ENCODE measurements at regions not wholly inside any gene's neighbourhood (a gene's known extent, or its start where the extent isn't known, plus 50 kb on each side); places are given as distances from the start of the nearest gene placed in this dataset.

- Histone ChIP-seq H3K9ac (ENCODE audit: insufficient read length, low read depth) (no peak overlapping the region), H3K9me3 (ENCODE audit: insufficient read depth, low read length) (no peaks in the 10 kb centered on the region), H3K36me3 (ENCODE audit: insufficient read depth, insufficient read length, low read length) (no peaks in the 10 kb centered on the region), H3K27me3 (ENCODE audit: insufficient read depth, insufficient read length) (no peaks in the 10 kb centered on the region), H3K4me3 (ENCODE audit: insufficient read length, low read depth) (no peak overlapping the region), H3K4me1 (ENCODE audit: insufficient read depth, insufficient read length) (no peaks in the 10 kb centered on the region)
- TF ChIP-seq SUZ12 (IDR thresholded peaks at IDR 0.05; ENCODE audit: extremely low read depth, insufficient read depth, insufficient read length) (no peak), YY1 (IDR thresholded peaks at IDR 0.05; ENCODE audit: insufficient read depth, insufficient read length) (no peak), ZNF274 (IDR thresholded peaks at IDR 0.05; ENCODE audit: low read depth, low read length) (no peak)
- DNase-seq (ENCODE audit: low read depth, low spot score), result no peak
Observed at GRCh38 chr1:168881656-168882260, 152.8 kb upstream of the DPT start.

- no peak overlapping the region for H3K4me3 ChIP-seq (ENCODE audit: insufficient read length, low read depth)
- H3K27me3 ChIP-seq (ENCODE audit: insufficient read depth, insufficient read length), result no peaks in the 10 kb centered on the region
- H3K36me3 ChIP-seq (ENCODE audit: insufficient read depth, insufficient read length, low read length), result no peaks in the 10 kb centered on the region
- DNase-seq (ENCODE audit: low read depth, low spot score), result no peak
- TF ChIP-seq SUZ12 (IDR thresholded peaks at IDR 0.05; ENCODE audit: extremely low read depth, insufficient read depth, insufficient read length) (no peak), YY1 (IDR thresholded peaks at IDR 0.05; ENCODE audit: insufficient read depth, insufficient read length) (no peak), ZNF274 (IDR thresholded peaks at IDR 0.05; ENCODE audit: low read depth, low read length) (no peak)
- no peak overlapping the region for H3K9ac ChIP-seq (ENCODE audit: insufficient read length, low read depth)
- H3K4me1 ChIP-seq (ENCODE audit: insufficient read depth, insufficient read length), result no peaks in the 10 kb centered on the region
- peaks cover 10% of the 10 kb centered on the region for H3K9me3 ChIP-seq (ENCODE audit: insufficient read depth, low read length)
Observed at GRCh38 chr1:168887381-168887780, 158.4 kb upstream of the DPT start.

- H3K36me3 ChIP-seq (ENCODE audit: insufficient read depth, insufficient read length, low read length), result no peaks in the 10 kb centered on the region
- no peak overlapping the region for H3K9ac ChIP-seq (ENCODE audit: insufficient read length, low read depth)
- TF ChIP-seq YY1 (IDR thresholded peaks at IDR 0.05; ENCODE audit: insufficient read depth, insufficient read length), result no peak
- TF ChIP-seq ZNF274 (IDR thresholded peaks at IDR 0.05; ENCODE audit: low read depth, low read length), result no peak
- no peak for TF ChIP-seq SUZ12 (IDR thresholded peaks at IDR 0.05; ENCODE audit: extremely low read depth, insufficient read depth, insufficient read length)
- peaks cover 10% of the 10 kb centered on the region for H3K9me3 ChIP-seq (ENCODE audit: insufficient read depth, low read length)
- DNase-seq (ENCODE audit: low read depth, low spot score), result no peak
- no peaks in the 10 kb centered on the region for H3K4me1 ChIP-seq (ENCODE audit: insufficient read depth, insufficient read length)
- no peak overlapping the region for H3K4me3 ChIP-seq (ENCODE audit: insufficient read length, low read depth)
- no peaks in the 10 kb centered on the region for H3K27me3 ChIP-seq (ENCODE audit: insufficient read depth, insufficient read length)
Observed at GRCh38 chr1:168888418-168888817, 159.4 kb upstream of the DPT start.

- Histone ChIP-seq H3K4me1 (ENCODE audit: insufficient read depth, insufficient read length) (no peaks in the 10 kb centered on the region), H3K27me3 (ENCODE audit: insufficient read depth, insufficient read length) (no peaks in the 10 kb centered on the region), H3K4me3 (ENCODE audit: insufficient read length, low read depth) (no peak overlapping the region), H3K9ac (ENCODE audit: insufficient read length, low read depth) (no peak overlapping the region), H3K36me3 (ENCODE audit: insufficient read depth, insufficient read length, low read length) (no peaks in the 10 kb centered on the region), H3K9me3 (ENCODE audit: insufficient read depth, low read length) (peaks cover 10% of the 10 kb centered on the region)
- TF ChIP-seq SUZ12 (IDR thresholded peaks at IDR 0.05; ENCODE audit: extremely low read depth, insufficient read depth, insufficient read length) (no peak), YY1 (IDR thresholded peaks at IDR 0.05; ENCODE audit: insufficient read depth, insufficient read length) (no peak), ZNF274 (IDR thresholded peaks at IDR 0.05; ENCODE audit: low read depth, low read length) (no peak)
- DNase-seq (ENCODE audit: low read depth, low spot score), result no peak
Observed at GRCh38 chr1:168892931-168893330, 163.9 kb upstream of the DPT start.

- DNase-seq (ENCODE audit: low read depth, low spot score), result no peak
- Histone ChIP-seq H3K9ac (ENCODE audit: insufficient read length, low read depth) (no peak overlapping the region), H3K4me1 (ENCODE audit: insufficient read depth, insufficient read length) (no peaks in the 10 kb centered on the region), H3K9me3 (ENCODE audit: insufficient read depth, low read length) (peaks cover 6% of the 10 kb centered on the region), H3K4me3 (ENCODE audit: insufficient read length, low read depth) (no peak overlapping the region), H3K36me3 (ENCODE audit: insufficient read depth, insufficient read length, low read length) (no peaks in the 10 kb centered on the region), H3K27me3 (ENCODE audit: insufficient read depth, insufficient read length) (no peaks in the 10 kb centered on the region)
- TF ChIP-seq YY1 (IDR thresholded peaks at IDR 0.05; ENCODE audit: insufficient read depth, insufficient read length), result no peak
- no peak for TF ChIP-seq SUZ12 (IDR thresholded peaks at IDR 0.05; ENCODE audit: extremely low read depth, insufficient read depth, insufficient read length)
- no peak for TF ChIP-seq ZNF274 (IDR thresholded peaks at IDR 0.05; ENCODE audit: low read depth, low read length)
Observed at GRCh38 chr1:168893359-168893801, 164.4 kb upstream of the DPT start.

- no peak for DNase-seq (ENCODE audit: low read depth, low spot score)
Observed at GRCh38 chr1:168894397-168894903, 165.4 kb upstream of the DPT start.

GRCh38 chr1:168897249-168897648, 168.2 kb upstream of the DPT start:
- Histone ChIP-seq H3K4me1 (ENCODE audit: insufficient read depth, insufficient read length) (no peaks in the 10 kb centered on the region), H3K9ac (ENCODE audit: insufficient read length, low read depth) (no peak overlapping the region), H3K27me3 (ENCODE audit: insufficient read depth, insufficient read length) (no peaks in the 10 kb centered on the region), H3K36me3 (ENCODE audit: insufficient read depth, insufficient read length, low read length) (no peaks in the 10 kb centered on the region), H3K9me3 (ENCODE audit: insufficient read depth, low read length) (no peaks in the 10 kb centered on the region), H3K4me3 (ENCODE audit: insufficient read length, low read depth) (no peak overlapping the region)
- no peak for DNase-seq (ENCODE audit: low read depth, low spot score)
- TF ChIP-seq YY1 (IDR thresholded peaks at IDR 0.05; ENCODE audit: insufficient read depth, insufficient read length) (no peak), SUZ12 (IDR thresholded peaks at IDR 0.05; ENCODE audit: extremely low read depth, insufficient read depth, insufficient read length) (no peak)

More at GRCh38 chr1:168894397-168894903, 165.4 kb upstream of the DPT start:
- Histone ChIP-seq H3K4me3 (ENCODE audit: insufficient read length, low read depth) (no peak overlapping the region), H3K9ac (ENCODE audit: insufficient read length, low read depth) (no peak overlapping the region), H3K4me1 (ENCODE audit: insufficient read depth, insufficient read length) (no peaks in the 10 kb centered on the region), H3K36me3 (ENCODE audit: insufficient read depth, insufficient read length, low read length) (no peaks in the 10 kb centered on the region), H3K27me3 (ENCODE audit: insufficient read depth, insufficient read length) (no peaks in the 10 kb centered on the region), H3K9me3 (ENCODE audit: insufficient read depth, low read length) (no peaks in the 10 kb centered on the region)
- TF ChIP-seq ZNF274 (IDR thresholded peaks at IDR 0.05; ENCODE audit: low read depth, low read length), result no peak
- TF ChIP-seq YY1 (IDR thresholded peaks at IDR 0.05; ENCODE audit: insufficient read depth, insufficient read length), result no peak
- no peak for TF ChIP-seq SUZ12 (IDR thresholded peaks at IDR 0.05; ENCODE audit: extremely low read depth, insufficient read depth, insufficient read length)
